OCI-LY7 (cell line): ENCODE measurements at regions not wholly inside any gene's neighbourhood (a gene's known extent, or its start where the extent isn't known, plus 50 kb on each side); places are given as distances from the start of the nearest gene placed in this dataset.

ENCODE experiments used
- CTCF ChIP-seq: fragments of 200-600 bp; sonication (generic); conservative IDR thresholded peaks from 2 replicates; pipeline ENCODE4 v1.5.1; 2014; ENCODE audit warnings: mild to moderate bottlenecking, antibody characterized with exemption, low read length, moderate library complexity, mixed read lengths
- EZH2phosphoT487 ChIP-seq: fragments of 200-600 bp; sonication (generic); IDR thresholded peaks from 2 replicates; pipeline ENCODE4 v1.6.1; 2018; ENCODE audit warnings: low read depth, borderline replicate concordance, mild to moderate bottlenecking, mixed run types, antibody characterized with exemption, low read length, moderate library complexity, mixed read lengths

GRCh38 chr5:42109006-42109572 lies 184.0 kb downstream of the FBXO4 start:
- TF ChIP-seq CTCF, result no peak
- no peak for TF ChIP-seq EZH2phosphoT487
